NCI-H748 (cell line): ENCODE measurements at regions not wholly inside any gene's neighbourhood (a gene's known extent, or its start where the extent isn't known, plus 50 kb on each side); places are given as distances from the start of the nearest gene placed in this dataset.
"Not testable (repeated sequence)": the region's sequence is repeated elsewhere in the genome, so short reads cannot be mapped to it uniquely, and the experiment has no call there.

ENCODE experiments used
- DNase-seq: peaks from one replicate; lab custom pipeline; 2025; ENCODE audit not compliant: unreplicated experiment; lab: John Stamatoyannopoulos, UW

- no peak for DNase-seq
These were observed 163.2 kb downstream of the AVL9 start for GRCh38 chr7:32658467-32658869.

DNA sequence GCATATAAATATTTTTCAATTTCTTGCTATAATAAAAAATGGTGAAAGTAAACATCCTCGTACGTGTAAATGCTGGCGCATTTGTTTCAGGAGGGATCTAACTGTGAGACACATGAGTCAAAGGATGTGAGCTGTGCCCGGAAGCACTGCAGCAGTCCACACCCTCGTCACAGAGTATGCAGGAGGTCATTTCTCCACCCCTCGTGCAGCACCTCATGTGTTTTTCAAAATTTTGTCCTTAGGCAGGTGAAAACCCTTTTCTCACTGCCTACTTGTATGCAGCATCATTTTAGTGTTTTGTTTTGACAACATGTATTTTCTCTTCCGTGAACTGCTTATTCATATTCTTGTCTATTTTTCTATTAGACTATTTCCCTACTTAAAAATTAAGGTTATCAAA, 162.7 kb downstream of the AVL9 start:
- DNase-seq, result no peak

DNA sequence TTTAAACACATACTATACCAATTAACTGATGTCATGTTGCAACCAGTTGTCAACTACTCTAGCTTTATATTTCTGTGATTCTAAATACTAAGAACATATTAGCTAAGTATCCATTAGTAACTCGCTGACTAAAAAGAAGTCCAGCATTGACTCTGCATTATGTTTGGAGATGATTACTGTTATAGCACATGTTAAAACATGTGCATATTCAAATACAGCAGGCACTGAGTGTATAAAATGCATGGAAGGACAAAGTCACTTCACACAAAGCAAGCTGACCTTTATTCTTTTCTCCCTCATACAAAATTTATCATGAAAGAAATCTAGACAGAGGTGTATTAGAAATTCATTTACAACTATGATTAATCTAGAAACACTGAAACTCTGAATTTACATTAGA, 159.3 kb downstream of the AVL9 start:
- not testable (repeated sequence) for DNase-seq

- DNase-seq, result not testable (repeated sequence)
These were observed 155.1 kb downstream of the AVL9 start for GRCh38 chr7:32650356-32650755.

DNA sequence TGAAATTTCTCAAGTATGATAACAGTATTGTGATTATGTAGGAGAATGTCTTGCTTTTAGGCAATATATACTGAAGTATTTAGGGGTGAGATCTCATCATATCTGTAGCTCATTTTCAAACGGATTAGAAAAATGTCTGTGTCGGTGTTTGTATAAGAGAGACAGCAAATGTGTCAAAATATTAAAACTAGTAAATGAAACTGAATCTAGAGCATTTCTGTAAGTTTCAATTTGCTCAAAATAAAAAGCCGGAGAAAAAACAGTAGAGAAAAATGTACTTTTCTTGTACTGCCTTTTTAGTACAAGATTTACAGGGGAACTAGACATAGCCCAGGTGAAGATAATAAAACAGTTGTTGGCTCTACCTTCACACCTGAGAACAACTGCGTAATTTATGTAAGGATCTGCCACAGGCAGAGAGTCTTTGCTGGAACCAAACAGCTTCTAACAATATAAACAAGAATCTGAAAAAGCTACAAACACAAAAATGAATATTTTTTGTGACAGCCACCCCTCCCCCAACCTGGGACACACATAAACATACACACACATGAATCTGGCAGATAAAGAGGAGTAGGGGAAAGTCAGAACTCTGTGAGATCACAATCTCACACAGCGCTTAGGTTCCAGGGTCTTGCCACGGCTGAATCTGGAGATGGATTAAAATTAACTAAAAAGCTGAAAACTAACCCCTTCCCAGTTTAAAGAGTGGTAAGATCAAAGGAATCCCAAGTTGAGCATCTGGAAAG, 153.3 kb downstream of the AVL9 start:
- no peak for DNase-seq

GRCh38 chr7:32645255-32645654, 150.0 kb downstream of the AVL9 start:
- DNase-seq, result not testable (repeated sequence)

DNA sequence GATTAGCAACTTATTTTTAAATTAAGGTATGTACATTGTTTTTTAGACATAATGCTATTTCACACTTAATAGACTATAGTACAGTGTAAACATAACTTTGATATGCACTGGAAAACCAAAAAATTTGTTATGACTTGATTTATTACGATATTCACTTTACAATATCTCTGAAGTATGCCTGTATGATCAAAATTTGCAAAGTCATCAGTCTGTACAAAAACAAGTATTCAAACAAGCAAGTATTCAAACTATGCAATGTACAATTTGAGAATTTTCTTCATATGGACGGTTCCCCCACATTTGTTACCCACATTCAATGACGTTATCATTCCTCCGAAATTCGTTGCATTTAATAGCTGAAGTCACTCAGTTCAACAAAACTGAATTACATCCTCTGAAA, 147.9 kb downstream of the AVL9 start:
- DNase-seq, result no peak

DNA sequence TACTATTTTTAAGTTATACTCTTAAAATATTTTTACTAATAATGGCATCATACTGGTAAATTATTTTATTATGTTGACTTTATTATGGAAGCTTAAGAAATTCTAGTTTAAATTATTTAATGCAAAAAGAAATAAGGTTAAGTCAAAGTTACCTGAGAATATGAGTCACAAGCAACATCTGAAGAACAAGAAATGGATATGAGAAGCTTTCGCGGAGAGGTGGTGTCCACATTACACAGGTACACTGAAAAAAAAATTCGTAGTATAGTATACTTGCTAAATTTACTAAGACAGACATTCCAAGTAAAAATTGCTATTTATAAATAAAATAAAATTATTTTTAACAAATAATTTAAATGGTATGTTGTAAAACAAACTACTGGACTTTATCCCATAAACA, 143.8 kb downstream of the AVL9 start:
- no peak for DNase-seq

DNA sequence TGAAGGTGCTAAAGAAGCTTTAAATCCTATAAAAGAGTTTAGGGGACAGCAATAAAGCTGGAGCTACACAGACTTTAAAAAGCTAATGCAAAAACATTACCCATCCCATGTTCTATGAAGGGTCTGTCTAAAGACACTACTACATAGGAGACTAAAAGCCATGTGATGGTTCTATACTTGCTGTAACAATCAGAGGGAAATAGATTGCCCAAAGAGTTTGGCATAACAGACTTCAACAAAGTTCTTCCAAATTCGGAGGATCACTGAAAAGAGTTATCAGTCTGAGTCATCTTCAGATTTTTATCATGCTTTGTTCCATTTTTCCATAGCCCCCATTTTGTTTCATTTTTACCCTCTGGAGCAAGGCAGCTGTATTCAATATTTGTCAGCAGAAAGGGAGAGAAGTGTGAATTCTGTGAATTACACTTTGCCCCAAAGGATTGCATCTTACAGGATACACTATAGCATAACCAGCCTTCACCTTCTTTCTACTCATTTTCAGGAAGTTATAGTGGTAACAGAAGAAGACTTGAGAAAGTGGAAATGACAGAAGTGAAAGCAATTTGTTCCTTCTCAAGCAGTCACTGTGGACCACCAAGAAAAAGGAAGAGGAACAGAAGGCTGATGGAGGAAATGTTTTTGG, 143.3 kb downstream of the AVL9 start:
- not testable (repeated sequence) for DNase-seq
